ENCODE measurements at regions not wholly inside any gene's neighbourhood (a gene's known extent, or its start where the extent isn't known, plus 50 kb on each side); places are given as distances from the start of the nearest gene placed in this dataset.
A peak's percentile ranks its signal among the peaks of the same experiment; 100 is the strongest.

DNA sequence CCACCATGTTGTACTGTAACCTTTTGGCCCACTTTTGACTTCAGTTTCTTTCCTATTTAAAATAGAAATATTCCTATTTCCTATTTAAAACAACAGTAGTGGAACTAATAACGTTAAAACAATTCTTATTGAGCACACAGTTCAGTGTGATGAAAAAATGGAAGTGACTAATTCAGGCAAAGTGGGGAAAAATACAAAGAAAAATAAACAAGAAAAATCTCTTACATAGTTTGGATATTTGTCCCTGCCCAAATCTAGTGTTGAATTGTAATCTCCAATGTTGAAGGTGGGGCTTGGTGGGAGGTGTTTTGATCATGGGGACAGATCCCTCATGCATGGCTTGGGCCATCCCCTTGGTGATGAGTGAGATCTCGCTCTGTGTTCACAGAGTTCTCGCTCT lies 198.1 kb upstream of the CPHXL start:
- Histone ChIP-seq H3K4me3 (ENCODE audit: insufficient read depth, low read depth, low read length) (no peak overlapping the region), H3K36me3 (replicated peaks; ENCODE audit: control insufficient read depth, insufficient read depth, low read length) (no peaks in the 10 kb centered on the region), H3K27me3 (ENCODE audit: control insufficient read depth, insufficient read depth, low read length) (peaks cover 83% of the 10 kb centered on the region)
- DNase-seq = no peak

DNA sequence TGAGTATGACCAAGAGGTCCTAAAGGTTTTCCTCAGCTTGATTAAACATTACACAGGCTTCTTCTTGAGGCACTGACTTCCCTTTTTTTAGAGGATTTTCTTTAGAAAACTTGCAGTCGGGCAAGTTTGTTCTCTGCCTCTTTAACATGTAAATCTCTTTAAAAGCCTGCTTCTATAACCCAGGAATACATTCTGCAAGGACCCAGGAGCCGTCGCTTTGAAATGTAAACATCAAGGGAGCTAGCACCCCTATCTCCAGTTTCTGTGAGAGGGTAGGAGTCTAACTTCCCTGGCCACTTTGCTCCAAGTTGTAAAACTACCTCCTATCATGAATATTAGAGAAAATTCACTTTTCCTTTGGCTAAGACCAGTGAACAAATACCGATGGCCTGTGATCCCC lies 201.5 kb upstream of the CPHXL start:
- H3K27me3 ChIP-seq (ENCODE audit: control insufficient read depth, insufficient read depth, low read length) = peaks cover 92% of the 10 kb centered on the region
- DNase-seq = peak; percentile 42
- no peak overlapping the region for H3K4me3 ChIP-seq (ENCODE audit: insufficient read depth, low read depth, low read length)
- no peaks in the 10 kb centered on the region for H3K36me3 ChIP-seq (replicated peaks; ENCODE audit: control insufficient read depth, insufficient read depth, low read length)

DNA sequence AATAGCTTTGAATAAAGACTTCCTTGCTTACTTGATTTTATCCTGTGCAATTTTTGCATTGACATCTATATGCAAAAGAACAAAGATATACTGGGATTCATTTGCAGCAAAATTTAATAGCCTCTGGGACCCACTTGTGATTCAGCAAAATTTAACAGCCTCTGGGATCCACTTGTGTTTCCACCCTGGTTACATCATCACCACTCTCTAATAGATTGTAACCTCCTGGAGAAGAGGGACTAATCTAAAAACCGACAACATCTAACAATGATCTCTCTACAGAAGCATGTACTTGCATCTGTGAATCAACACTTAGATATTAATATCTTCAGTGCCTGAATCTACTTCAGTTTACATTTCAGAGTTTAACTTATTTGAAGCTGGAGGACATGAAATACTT lies 202.0 kb upstream of the CPHXL start:
- no peak for DNase-seq
- Histone ChIP-seq H3K27me3 (ENCODE audit: control insufficient read depth, insufficient read depth, low read length) (peaks cover 91% of the 10 kb centered on the region), H3K36me3 (replicated peaks; ENCODE audit: control insufficient read depth, insufficient read depth, low read length) (no peaks in the 10 kb centered on the region), H3K4me3 (ENCODE audit: insufficient read depth, low read depth, low read length) (no peak overlapping the region)

DNA sequence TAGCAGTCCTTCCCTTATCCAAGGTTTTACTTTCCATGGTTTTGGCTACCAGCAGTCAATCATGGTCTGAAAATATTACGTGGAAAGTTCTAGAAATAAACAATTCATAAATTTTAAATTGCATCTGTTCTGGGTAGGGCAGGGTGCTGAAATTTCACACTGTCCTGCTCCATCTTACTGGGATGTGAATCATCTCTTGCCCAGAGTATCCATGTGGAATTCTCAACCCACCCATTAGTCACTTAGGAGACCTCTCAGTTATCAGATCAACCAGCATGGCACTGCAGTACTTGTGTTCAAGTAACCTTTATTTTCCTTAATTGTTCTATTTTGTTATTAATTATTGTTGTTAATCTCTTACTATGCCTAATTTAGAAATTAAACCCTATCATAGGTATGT lies 202.8 kb upstream of the CPHXL start:
- Histone ChIP-seq H3K27me3 (ENCODE audit: control insufficient read depth, insufficient read depth, low read length) (peaks cover 88% of the 10 kb centered on the region), H3K4me3 (ENCODE audit: insufficient read depth, low read depth, low read length) (no peak overlapping the region), H3K36me3 (replicated peaks; ENCODE audit: control insufficient read depth, insufficient read depth, low read length) (no peaks in the 10 kb centered on the region)
- no peak for DNase-seq

DNA sequence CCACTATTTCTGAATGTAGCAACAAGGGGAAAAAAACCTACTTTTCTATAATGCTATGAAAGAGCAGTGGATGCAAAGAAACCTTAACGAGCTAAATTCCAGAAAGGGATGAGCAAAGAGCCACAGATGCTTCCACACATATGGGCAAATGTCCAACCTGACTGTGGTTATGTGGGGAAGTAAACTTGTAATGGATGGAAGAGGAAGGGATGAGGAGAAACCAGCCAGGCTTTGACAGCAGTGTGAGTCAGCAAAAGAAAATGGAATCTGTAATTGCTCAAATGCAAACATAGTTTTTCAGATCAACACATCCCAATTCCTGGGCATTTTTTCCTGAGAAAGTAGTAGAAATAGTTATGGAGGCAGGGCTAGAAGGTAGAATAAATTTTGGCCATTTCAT lies 204.8 kb upstream of the CPHXL start:
- peaks cover 78% of the 10 kb centered on the region for H3K27me3 ChIP-seq (ENCODE audit: control insufficient read depth, insufficient read depth, low read length)
- DNase-seq = no peak
- no peaks in the 10 kb centered on the region for H3K36me3 ChIP-seq (replicated peaks; ENCODE audit: control insufficient read depth, insufficient read depth, low read length)
- no peak overlapping the region for H3K4me3 ChIP-seq (ENCODE audit: insufficient read depth, low read depth, low read length)

DNA sequence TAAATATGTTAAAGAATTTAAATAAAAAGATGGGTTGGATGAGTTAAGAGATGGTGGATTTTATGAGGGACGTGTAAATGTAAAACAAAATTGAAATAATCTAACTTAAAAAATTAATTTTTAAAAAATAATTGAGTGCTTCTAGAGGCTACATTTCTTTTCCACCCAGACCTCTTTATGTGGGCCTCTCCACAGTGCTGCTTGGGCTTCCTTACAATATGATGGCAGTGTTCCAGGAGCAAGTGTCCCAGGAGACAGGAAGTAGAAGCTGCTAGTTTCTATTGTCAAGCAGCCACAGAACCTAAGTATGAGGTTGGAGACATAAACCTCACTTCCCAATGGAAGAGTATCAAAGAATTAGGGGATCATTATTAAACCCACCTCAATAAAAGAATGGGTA lies 205.7 kb upstream of the CPHXL start:
- peaks cover 68% of the 10 kb centered on the region for H3K27me3 ChIP-seq (ENCODE audit: control insufficient read depth, insufficient read depth, low read length)
- no peaks in the 10 kb centered on the region for H3K36me3 ChIP-seq (replicated peaks; ENCODE audit: control insufficient read depth, insufficient read depth, low read length)
- no peak overlapping the region for H3K4me3 ChIP-seq (ENCODE audit: insufficient read depth, low read depth, low read length)
- DNase-seq = no peak

DNA sequence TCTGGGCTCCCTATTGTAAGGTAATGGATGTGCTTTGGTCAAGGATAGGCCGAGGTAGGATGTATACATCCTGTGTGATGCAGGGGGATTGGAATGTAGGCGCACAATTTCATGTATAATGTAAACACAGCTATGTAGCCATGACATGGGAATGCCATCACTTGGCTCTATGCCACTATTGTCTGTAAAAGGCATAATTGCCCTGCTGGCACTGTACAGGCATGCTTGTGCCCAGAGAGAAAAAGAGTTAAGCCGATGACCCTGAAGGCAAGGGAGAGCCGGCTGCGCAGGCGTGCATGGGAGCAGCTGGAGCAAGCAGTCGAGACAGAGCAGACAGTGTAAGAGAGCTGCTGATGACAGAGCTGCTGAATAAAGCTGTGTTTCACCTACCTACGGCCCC lies 212.5 kb upstream of the CPHXL start:
- Histone ChIP-seq H3K36me3 (replicated peaks; ENCODE audit: control insufficient read depth, insufficient read depth, low read length) (no peaks in the 10 kb centered on the region), H3K27me3 (ENCODE audit: control insufficient read depth, insufficient read depth, low read length) (peaks cover 11% of the 10 kb centered on the region), H3K4me3 (ENCODE audit: insufficient read depth, low read depth, low read length) (no peak overlapping the region)
- DNase-seq = no peak

DNA sequence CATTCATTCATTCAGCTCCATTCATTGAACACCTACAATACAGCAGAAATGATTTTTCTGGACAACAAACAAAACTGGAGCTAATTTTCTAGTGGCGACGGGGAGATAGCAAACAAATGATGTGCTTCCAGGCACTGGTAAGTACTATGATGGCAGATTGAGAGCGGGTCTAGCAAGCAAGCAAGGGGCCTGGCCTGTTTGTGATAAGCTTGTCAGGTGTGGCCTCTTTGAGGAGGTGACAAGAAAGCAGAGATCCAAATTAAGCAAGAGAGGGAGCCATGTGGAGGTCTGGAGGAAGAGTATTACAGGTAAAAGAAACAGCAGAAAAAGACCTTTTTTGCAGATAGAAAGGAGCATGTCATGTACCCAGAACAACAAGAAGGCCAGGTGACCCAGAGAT lies 216.1 kb upstream of the CPHXL start:
- H3K27me3 ChIP-seq (ENCODE audit: control insufficient read depth, insufficient read depth, low read length) = no peaks in the 10 kb centered on the region; the same call in 1 of the 2 replicates
- no peak overlapping the region for H3K4me3 ChIP-seq (ENCODE audit: insufficient read depth, low read depth, low read length)
- H3K36me3 ChIP-seq (replicated peaks; ENCODE audit: control insufficient read depth, insufficient read depth, low read length) = no peaks in the 10 kb centered on the region
- no peak for DNase-seq

DNA sequence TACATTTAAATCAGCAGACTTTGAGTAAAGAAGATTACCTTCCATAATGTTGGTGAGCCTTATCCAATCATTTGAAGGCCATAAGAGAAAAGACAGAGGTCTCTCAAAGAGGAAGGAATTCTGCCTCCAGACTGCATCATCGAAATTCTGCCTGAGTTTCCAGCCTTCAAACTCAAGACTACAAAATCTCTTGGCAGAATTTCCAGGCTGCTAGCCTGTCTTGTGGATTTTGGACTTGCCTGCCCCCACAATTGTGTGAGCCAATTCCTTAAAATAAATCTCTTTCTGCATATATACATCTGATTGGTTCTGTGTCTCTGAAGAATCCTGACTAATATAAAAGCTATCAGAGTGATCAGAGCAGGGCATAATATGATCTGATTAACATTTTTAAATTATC lies 216.6 kb upstream of the CPHXL start:
- H3K36me3 ChIP-seq (replicated peaks; ENCODE audit: control insufficient read depth, insufficient read depth, low read length) = no peaks in the 10 kb centered on the region
- no peak for DNase-seq
- H3K27me3 ChIP-seq (ENCODE audit: control insufficient read depth, insufficient read depth, low read length) = no peaks in the 10 kb centered on the region; the same call in 1 of the 2 replicates
- no peak overlapping the region for H3K4me3 ChIP-seq (ENCODE audit: insufficient read depth, low read depth, low read length)

DNA sequence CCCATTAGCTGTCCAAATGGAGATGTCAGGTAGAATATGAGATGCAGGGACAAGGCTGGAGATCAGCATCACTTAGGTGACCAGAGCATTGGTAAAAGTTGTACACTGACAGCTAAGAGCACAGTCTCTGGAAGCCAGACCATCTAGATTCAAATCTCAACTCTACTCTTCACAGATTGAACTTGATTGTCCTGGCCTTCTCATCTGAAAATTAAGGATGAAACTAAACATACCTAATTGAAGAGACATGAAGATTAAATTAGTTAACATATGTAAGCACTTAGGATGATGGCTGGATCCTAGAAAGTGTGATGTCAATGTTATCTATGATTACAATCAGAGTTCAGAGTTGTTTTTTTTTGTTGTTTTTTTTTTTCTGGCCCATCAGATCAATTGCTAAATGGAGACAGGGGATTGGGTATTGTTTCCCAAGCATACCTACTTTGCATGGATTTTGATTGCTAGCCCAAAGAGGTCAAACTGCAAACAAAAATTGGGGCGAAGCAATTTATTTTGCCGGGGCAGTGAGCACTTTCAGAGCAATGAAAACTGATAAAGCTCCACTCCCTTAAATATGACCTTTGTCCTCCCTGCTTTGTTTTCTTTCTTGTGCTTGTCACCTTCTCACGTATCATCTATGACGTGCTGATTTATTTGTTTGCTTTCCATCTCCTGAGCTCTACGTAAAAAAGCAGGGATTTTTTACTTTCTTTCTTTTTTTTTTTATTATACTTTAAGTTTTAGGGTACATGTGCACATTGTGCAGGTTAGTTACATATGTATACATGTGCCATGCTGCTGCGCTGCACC lies 217.6 kb upstream of the CPHXL start:
- Histone ChIP-seq H3K4me3 (ENCODE audit: insufficient read depth, low read depth, low read length) (no peak overlapping the region), H3K36me3 (replicated peaks; ENCODE audit: control insufficient read depth, insufficient read depth, low read length) (no peaks in the 10 kb centered on the region), H3K27me3 (ENCODE audit: control insufficient read depth, insufficient read depth, low read length) (no peaks in the 10 kb centered on the region; the same call in 1 of the 2 replicates)
- no peak for DNase-seq

DNA sequence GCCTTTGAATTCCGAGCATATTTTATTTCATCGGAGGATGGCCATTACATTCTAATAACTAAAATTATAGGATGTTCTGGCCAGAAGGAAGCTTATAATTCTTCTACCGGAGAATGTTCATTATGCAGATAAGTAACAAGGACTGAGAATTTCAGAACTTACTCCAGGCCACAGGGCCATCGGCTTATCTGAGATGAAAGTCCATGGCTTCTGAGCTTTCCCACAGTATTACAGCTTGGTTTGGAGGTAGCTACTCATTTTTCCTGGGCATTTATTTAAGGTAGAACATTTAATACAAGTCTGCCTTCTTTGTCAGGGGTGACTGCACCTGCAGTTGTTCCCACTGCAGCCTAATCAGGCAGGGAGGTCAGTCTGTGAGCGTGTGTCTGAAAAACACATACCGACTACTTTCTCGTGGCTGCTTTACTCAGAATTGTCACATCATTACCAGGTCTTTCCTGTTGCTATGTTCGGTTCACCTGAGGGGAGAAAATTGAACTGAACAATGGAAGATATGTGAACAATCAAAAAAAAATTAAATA lies 219.7 kb upstream of the CPHXL start:
- Histone ChIP-seq H3K27me3 (ENCODE audit: control insufficient read depth, insufficient read depth, low read length) (no peaks in the 10 kb centered on the region), H3K36me3 (replicated peaks; ENCODE audit: control insufficient read depth, insufficient read depth, low read length) (no peaks in the 10 kb centered on the region), H3K4me3 (ENCODE audit: insufficient read depth, low read depth, low read length) (no peak overlapping the region)
- DNase-seq = no peak

DNA sequence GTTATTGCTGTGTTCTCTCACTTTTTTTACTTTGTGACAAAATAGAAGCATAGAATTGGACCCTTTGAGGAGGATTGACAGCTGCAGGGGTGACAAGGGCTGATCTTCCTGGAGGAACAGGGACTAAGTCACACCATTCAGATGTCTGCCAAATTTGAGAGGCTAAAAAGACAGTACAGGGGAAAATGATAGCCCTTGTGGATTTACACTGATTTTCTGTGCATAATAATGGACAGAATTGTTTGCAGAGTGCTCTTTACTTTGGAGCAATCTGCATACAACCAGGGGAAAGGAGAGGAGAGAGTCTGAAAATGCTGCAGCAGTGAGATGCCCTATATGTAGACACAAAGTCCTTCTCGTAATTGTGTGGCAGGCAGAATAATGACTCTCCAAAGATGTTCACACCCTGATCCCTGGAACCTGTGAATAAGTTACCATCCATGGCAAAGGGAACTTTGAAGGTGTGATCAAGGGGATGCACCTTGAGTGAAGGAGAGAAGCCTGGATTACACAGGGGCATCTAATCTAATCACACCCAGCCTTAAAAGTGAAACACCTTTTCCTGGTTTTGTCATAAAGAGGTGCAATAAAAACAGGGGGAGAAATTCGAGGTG lies 221.4 kb upstream of the CPHXL start:
- no peaks in the 10 kb centered on the region for H3K27me3 ChIP-seq (ENCODE audit: control insufficient read depth, insufficient read depth, low read length)
- H3K4me3 ChIP-seq (ENCODE audit: insufficient read depth, low read depth, low read length) = no peak overlapping the region
- DNase-seq = no peak
- no peaks in the 10 kb centered on the region for H3K36me3 ChIP-seq (replicated peaks; ENCODE audit: control insufficient read depth, insufficient read depth, low read length)

DNA sequence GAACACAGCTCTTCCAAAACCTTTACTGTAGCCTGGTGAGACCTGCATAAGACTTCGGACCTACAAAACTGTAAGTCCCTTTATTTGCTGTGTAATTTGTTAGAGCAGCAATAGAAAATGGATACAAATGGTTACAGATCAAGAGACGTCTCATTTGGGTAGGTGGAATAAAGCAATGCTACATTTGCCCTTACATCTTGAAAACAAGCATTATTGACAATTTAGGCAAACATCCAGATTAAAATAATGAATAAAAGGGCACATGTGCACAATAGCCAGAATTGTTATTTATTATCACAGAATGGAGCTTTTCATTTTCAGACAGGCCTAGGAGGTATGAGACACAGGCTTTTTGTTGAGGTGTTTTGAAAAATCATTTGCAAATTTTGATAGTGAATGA lies 222.2 kb upstream of the CPHXL start:
- H3K27me3 ChIP-seq (ENCODE audit: control insufficient read depth, insufficient read depth, low read length) = no peaks in the 10 kb centered on the region
- no peak for DNase-seq
- H3K4me3 ChIP-seq (ENCODE audit: insufficient read depth, low read depth, low read length) = no peak overlapping the region

DNA sequence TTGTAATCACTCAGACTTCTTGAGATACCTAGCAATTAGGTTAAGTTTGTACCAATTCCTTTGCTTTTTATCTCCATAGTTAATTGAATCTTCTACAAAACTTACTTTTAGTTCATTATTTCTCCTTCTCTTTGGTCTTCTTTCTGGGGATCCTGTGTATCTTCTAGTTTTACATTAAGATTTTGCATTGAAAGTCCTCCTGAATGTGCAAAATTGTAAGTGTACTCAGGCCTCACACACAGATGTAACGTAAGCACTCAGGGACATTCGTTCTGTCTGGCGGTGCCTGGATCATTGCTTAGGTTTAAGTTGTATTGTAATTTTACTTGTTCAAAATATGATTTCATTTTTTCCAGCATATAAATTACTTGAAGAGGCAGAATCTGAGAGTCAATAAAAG lies 222.6 kb upstream of the CPHXL start:
- no peaks in the 10 kb centered on the region for H3K36me3 ChIP-seq (replicated peaks; ENCODE audit: control insufficient read depth, insufficient read depth, low read length)
- H3K27me3 ChIP-seq (ENCODE audit: control insufficient read depth, insufficient read depth, low read length) = no peaks in the 10 kb centered on the region
- no peak for DNase-seq
- H3K4me3 ChIP-seq (ENCODE audit: insufficient read depth, low read depth, low read length) = no peak overlapping the region

More for the DNA sequence above, 222.2 kb upstream of the CPHXL start:
- no peaks in the 10 kb centered on the region for H3K36me3 ChIP-seq (replicated peaks; ENCODE audit: control insufficient read depth, insufficient read depth, low read length)

DNA sequence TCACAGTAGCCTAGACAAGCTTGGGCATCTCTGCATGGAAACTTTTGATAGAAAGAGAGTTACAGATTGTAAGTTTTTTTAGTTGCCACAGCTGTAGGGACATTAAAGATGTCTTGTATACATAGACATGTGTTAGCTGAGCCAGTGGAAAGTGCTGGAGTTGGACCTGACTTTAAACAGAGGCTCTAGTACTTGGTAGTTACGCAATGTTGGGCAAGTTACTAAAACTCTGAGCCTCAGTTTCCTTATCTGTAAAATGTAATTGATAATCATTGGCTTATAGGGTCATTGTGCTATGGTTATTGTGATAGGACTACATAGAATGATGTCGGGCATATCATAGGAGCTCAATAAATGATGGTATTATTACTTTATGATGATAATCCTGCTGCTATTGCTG lies 225.8 kb upstream of the CPHXL start:
- no peaks in the 10 kb centered on the region for H3K36me3 ChIP-seq (replicated peaks; ENCODE audit: control insufficient read depth, insufficient read depth, low read length)
- DNase-seq = no peak
- H3K27me3 ChIP-seq (ENCODE audit: control insufficient read depth, insufficient read depth, low read length) = no peaks in the 10 kb centered on the region
- H3K4me3 ChIP-seq (ENCODE audit: insufficient read depth, low read depth, low read length) = no peak overlapping the region

Measured in H7 (cell line).